ENCODE measurements at regions not wholly inside any gene's neighbourhood (a gene's known extent, or its start where the extent isn't known, plus 50 kb on each side); places are given as distances from the start of the nearest gene placed in this dataset.

- Histone ChIP-seq H3K27me3 (ENCODE audit: insufficient read depth) (no peaks in the 10 kb centered on the region), H3K4me3 (ENCODE audit: low read depth in 2 of 2, low read length in 1 of 2) (no peak overlapping the region), H3K9ac (peak overlapping the region; percentile 97; the same call in 1 of the 2 replicates), H3K36me3 (replicated peaks in 1 of 2; ENCODE audit: control insufficient read depth in 1 of 2, insufficient read depth in 2 of 2, low read length in 1 of 2) (peaks cover 0 to 19% of the 10 kb centered on the region in 2 experiments), H3K9me2 (no peaks in the 10 kb centered on the region), H3F3A (replicated peaks; ENCODE audit: insufficient read depth) (peaks cover 55% of the 10 kb centered on the region), H4K20me1 (ENCODE audit: insufficient read depth) (no peaks in the 10 kb centered on the region), H3K4me1 (ENCODE audit: control insufficient read depth in 1 of 2, insufficient read depth in 2 of 2, low read depth in 1 of 2, low read length in 1 of 2) (peaks cover 14 to 51% of the 10 kb centered on the region in 2 experiments), H3K27ac (ENCODE audit: low read depth in 2 of 2, low read length in 1 of 2) (peak overlapping the region in 1 of 2 experiments; percentile 99; a peak in 2 of 4 replicates), H3K4me2 (peak overlapping the region; percentile 74; the same call in 1 of the 2 replicates), H2AFZ (ENCODE audit: low read depth) (no peak overlapping the region), H3K9me3 (no peaks in the 10 kb centered on the region), H3K79me2 (ENCODE audit: insufficient read depth) (peaks cover 45% of the 10 kb centered on the region)
- no peak for DNase-seq
- POLR2A ChIA-PET: no interaction called here
- TF ChIP-seq EP300 (IDR thresholded peaks at IDR 0.05; ENCODE audit: borderline replicate concordance in 1 of 2, low read depth in 1 of 2, low read length in 1 of 2) (no peak), FOXM1 (IDR thresholded peaks at IDR 0.05; ENCODE audit: low read depth) (no peak), RXRA (IDR thresholded peaks at IDR 0.05; ENCODE audit: borderline replicate concordance, low read depth) (no peak), EZH2phosphoT487 (IDR thresholded peaks at IDR 0.05; ENCODE audit: borderline replicate concordance, low read depth) (no peak), SIN3A (IDR thresholded peaks at IDR 0.05; ENCODE audit: borderline replicate concordance, low read depth, low read length) (no peak), NFIC (IDR thresholded peaks at IDR 0.05; ENCODE audit: borderline replicate concordance) (no peak), POLR2AphosphoS5 (IDR thresholded peaks at IDR 0.05; ENCODE audit: low read depth, low read length) (no peak), TCF12 (IDR thresholded peaks at IDR 0.05) (no peak), CHD2 (IDR thresholded peaks at IDR 0.05; ENCODE audit: low read length, partially characterized antibody) (no peak), FOSL2 (IDR thresholded peaks at IDR 0.05; ENCODE audit: borderline replicate concordance, low read depth) (no peak), PBX3 (IDR thresholded peaks at IDR 0.05) (no peak), JUND (IDR thresholded peaks at IDR 0.05) (no peak)
- CTCF ChIA-PET: no interaction called here
Observed at GRCh38 chr9:115598751-115599150, 480.8 kb upstream of the TNC start.

- H3K4me2 ChIP-seq: no peak overlapping the region
- no peaks in the 10 kb centered on the region for H3K9me2 ChIP-seq
- peak overlapping the region; percentile 28; the same call in 1 of the 2 replicates for H3K9ac ChIP-seq
- H3F3A ChIP-seq (replicated peaks; ENCODE audit: insufficient read depth): peaks cover 52% of the 10 kb centered on the region
- WGBS (ENCODE audit: low lambda C conversion rate): 100% methylated on average over 1 of the region's 1 CpG
- POLR2A ChIA-PET: no interaction called here
- no peaks in the 10 kb centered on the region for H3K9me3 ChIP-seq
- no peak overlapping the region for H3K4me3 ChIP-seq (ENCODE audit: low read depth in 2 of 2, low read length in 1 of 2)
- peaks cover 46% of the 10 kb centered on the region for H3K79me2 ChIP-seq (ENCODE audit: insufficient read depth)
- CTCF ChIA-PET: no interaction called here
- no peak overlapping the region for H2AFZ ChIP-seq (ENCODE audit: low read depth)
- no peak for DNase-seq
- no peaks in the 10 kb centered on the region for H3K27me3 ChIP-seq (ENCODE audit: insufficient read depth)
- H4K20me1 ChIP-seq (ENCODE audit: insufficient read depth): no peaks in the 10 kb centered on the region
- H3K36me3 ChIP-seq (replicated peaks in 1 of 2; ENCODE audit: control insufficient read depth in 1 of 2, insufficient read depth in 2 of 2, low read length in 1 of 2): peaks cover 0 to 27% of the 10 kb centered on the region in 2 experiments
- peaks cover 8 to 40% of the 10 kb centered on the region in 2 experiments for H3K4me1 ChIP-seq (ENCODE audit: control insufficient read depth in 1 of 2, insufficient read depth in 2 of 2, low read depth in 1 of 2, low read length in 1 of 2)
- H3K27ac ChIP-seq (ENCODE audit: low read depth in 2 of 2, low read length in 1 of 2): peak overlapping the region in 1 of 2 experiments; percentile 99; a peak in 3 of 4 replicates
- TF ChIP-seq TAF1 (IDR thresholded peaks at IDR 0.05; ENCODE audit: borderline replicate concordance, low read depth, low read length): no peak
- TF ChIP-seq GATA2 (CRISPR knock-in tag; IDR thresholded peaks at IDR 0.05): no peak
- TF ChIP-seq CHD2 (IDR thresholded peaks at IDR 0.05; ENCODE audit: low read length, partially characterized antibody): no peak
- no peak for TF ChIP-seq RAD21 (IDR thresholded peaks at IDR 0.05; ENCODE audit: low read length)
- TF ChIP-seq RFX5 (IDR thresholded peaks at IDR 0.05; ENCODE audit: low read length): no peak
- TF ChIP-seq, protein P1, sequence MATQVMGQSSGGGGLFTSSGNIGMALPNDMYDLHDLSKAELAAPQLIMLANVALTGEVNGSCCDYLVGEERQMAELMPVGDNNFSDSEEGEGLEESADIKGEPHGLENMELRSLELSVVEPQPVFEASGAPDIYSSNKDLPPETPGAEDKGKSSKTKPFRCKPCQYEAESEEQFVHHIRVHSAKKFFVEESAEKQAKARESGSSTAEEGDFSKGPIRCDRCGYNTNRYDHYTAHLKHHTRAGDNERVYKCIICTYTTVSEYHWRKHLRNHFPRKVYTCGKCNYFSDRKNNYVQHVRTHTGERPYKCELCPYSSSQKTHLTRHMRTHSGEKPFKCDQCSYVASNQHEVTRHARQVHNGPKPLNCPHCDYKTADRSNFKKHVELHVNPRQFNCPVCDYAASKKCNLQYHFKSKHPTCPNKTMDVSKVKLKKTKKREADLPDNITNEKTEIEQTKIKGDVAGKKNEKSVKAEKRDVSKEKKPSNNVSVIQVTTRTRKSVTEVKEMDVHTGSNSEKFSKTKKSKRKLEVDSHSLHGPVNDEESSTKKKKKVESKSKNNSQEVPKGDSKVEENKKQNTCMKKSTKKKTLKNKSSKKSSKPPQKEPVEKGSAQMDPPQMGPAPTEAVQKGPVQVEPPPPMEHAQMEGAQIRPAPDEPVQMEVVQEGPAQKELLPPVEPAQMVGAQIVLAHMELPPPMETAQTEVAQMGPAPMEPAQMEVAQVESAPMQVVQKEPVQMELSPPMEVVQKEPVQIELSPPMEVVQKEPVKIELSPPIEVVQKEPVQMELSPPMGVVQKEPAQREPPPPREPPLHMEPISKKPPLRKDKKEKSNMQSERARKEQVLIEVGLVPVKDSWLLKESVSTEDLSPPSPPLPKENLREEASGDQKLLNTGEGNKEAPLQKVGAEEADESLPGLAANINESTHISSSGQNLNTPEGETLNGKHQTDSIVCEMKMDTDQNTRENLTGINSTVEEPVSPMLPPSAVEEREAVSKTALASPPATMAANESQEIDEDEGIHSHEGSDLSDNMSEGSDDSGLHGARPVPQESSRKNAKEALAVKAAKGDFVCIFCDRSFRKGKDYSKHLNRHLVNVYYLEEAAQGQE (IDR thresholded peaks at IDR 0.05; ENCODE audit: low read depth, low read length): no peak
- no peak for TF ChIP-seq YY1 (IDR thresholded peaks at IDR 0.05; ENCODE audit: low read depth)
- TF ChIP-seq FOSL2 (IDR thresholded peaks at IDR 0.05; ENCODE audit: borderline replicate concordance, low read depth): no peak
- no peak for TF ChIP-seq SIN3A (IDR thresholded peaks at IDR 0.05; ENCODE audit: borderline replicate concordance, low read depth, low read length)
- no peak for TF ChIP-seq RXRA (IDR thresholded peaks at IDR 0.05; ENCODE audit: borderline replicate concordance, low read depth)
- TF ChIP-seq ZBTB33 (IDR thresholded peaks at IDR 0.05; ENCODE audit: borderline replicate concordance, low read depth): no peak
- no peak for TF ChIP-seq EP300 (IDR thresholded peaks at IDR 0.05; ENCODE audit: borderline replicate concordance in 1 of 2, low read depth in 1 of 2, low read length in 1 of 2)
- TF ChIP-seq ELF1 (IDR thresholded peaks at IDR 0.05): no peak
- no peak for TF ChIP-seq GABPA (IDR thresholded peaks at IDR 0.05; ENCODE audit: low read depth)
- TF ChIP-seq MXI1 (IDR thresholded peaks at IDR 0.05; ENCODE audit: low read depth, low read length): no peak
Observed at GRCh38 chr9:115599898-115600297, 481.9 kb upstream of the TNC start.

All from SK-N-SH (cell line).